ENCODE measurements at regions not wholly inside any gene's neighbourhood (a gene's known extent, or its start where the extent isn't known, plus 50 kb on each side); places are given as distances from the start of the nearest gene placed in this dataset.

DNA sequence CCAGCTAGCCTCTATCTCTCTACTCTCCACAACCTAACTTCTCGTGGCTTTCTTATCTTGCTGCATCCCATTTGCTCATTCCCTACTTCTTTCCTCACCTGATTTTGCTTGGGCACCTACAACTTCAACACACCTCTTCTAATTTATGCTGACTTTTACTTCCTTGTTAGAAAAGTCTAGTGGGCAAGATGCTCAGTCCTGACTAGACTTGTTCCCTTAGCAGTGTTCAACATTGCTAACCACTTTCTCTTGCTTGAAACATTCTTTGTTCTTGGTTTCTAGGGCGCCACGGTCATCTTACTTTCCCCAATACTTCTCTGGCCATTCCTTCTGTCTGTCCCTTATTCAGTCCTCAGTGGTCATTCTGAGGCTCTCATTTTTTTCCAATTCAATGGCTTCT, 454.7 kb upstream of the CWC22 start:
- DNase-seq (ENCODE audit: low spot score), result no peak

DNA sequence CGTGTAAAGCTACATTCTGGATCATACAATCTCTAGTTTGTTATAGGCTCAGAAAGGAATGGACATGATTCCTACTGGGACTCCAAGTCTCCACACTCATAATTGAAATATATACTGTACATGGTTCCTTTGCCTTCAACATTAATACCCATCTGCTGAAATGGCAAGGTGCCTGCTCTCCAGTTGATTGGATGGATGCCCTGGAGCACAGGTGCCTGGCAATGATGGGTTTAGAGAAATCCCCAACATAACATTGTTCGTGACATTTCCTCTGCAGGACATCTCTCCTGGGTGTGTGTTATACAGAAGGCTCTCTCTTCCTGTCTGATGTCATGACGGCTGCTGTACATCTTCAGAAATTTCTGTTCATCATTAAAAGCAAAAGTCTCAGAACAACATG, 449.7 kb upstream of the CWC22 start:
- no peak for DNase-seq (ENCODE audit: low spot score)

DNA sequence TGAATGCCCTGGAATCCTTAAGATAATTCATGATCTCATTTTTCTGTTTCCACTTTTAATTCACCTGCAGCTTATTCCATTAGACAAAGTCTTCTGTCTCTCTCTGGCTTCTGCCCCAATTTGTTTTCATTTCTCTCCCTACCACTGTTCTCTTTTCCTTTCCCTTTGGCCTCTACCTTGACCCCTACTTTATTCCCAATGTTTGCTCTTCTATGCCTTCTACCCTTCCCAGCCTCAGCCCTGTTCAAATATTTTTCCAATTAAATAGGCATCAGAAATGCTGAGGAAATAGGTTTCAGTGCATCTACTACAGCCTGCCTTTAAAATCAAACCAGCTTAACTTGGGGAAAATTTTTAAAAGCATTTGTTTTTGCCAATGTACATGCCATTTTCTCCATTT, 443.7 kb upstream of the CWC22 start:
- no peak for DNase-seq (ENCODE audit: low spot score)

DNA sequence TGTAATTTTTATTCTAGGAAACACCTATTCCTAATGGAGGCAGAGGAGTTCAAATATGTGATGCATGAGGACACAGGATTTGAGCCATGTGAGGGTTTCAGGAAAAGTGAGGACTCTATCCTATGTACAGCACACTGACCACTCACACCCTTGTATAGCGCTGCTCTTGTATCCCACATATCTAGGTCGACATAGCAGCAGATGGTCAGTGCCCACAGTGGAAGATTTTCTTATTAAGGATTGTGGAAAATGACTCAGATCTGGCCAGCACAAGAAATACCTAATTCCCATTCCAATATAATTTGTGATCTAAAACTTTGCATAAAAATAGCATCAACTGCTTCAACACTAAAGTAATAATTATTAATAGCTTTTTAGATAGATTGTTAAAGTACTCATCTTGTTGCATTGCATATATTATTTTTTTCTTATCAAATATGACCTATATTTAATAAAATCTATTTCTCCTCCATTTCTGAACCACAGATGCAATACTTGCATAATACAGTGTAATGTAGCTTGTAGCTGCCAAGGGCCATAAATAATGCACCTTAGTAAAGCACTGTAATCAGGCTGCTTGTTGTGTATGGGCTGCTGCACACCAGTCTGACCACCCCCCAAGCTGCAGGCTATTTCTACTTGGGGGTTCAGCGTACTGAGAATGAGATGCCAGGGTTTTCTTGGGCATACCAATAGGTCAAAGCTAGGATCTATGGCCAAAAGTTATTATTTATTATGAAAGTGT, 442.2 kb upstream of the CWC22 start:
- DNase-seq (ENCODE audit: low spot score), result no peak

DNA sequence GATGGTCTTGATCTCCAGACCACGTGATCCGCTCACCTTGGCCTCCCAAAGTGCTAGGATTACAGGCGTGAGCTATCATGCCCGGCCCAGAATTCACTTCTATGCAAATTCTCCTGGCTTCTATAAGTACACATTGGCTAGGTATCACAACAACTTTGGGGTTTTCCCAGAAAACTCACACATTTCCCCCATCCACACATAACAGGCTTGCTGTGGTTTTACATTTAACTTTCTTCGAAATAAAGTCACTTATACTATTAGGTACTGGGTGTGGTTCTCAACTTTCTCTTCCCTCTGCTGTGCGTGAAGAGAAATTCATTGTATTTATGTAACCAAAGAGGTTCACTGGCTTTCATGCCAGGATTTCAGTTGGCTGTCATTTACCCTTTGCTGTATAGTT, 439.4 kb upstream of the CWC22 start:
- DNase-seq (ENCODE audit: low spot score), result no peak

DNA sequence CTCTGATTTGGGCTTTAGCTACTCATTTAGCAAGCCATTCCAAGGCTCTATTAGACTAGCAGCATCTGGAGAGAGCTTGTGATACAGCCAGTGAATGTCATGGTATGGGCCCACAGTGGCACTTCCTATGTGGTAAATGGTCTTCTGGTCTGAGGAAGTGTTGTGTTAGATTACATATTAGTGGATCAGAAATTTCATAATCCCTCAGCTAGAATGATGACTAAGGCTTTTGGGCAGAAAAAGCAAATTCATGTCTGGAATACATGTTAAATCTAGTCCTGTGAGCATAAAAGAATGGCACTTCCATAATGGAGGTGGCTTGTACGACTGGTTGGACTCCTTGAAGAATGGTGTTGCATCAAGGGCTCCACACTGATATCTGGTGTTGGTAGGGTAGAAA, 436.8 kb upstream of the CWC22 start:
- no peak for DNase-seq (ENCODE audit: low spot score)

DNA sequence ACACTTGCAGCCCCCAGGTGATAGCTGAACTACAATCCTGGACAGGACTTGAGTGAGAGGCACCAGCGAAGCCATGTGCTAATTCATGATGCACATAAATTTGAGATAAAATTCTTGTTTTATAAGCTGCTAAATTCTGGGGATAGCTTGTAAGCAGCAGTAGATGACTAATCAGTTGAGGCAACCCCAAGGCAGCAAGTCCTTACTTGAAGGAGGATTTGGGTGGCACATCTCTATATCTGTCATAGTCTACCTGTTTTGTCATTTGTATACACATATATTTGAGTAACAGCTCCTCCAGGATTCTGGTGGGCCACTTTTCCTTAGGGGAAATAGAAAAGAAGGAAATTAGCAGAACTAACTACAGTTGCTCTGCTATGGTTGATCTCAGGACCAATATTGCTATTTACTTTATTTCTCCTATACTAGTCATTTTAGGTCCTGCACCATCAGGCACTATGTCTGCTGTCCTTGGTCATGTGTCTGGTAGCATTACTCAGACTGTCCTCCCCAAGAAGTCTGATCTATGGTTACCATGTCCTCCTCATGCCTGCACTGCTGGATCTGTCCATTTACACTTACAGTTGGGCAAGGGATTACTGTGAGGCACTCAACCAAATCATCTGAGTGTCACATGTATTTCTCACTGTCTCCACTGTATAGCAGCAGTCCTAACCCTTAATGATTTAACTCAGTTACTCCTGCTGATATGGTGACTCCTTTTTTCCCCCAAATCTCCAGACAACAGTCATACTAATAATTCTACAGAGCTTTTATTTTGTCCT, 436.0 kb upstream of the CWC22 start:
- no peak for DNase-seq (ENCODE audit: low spot score)

DNA sequence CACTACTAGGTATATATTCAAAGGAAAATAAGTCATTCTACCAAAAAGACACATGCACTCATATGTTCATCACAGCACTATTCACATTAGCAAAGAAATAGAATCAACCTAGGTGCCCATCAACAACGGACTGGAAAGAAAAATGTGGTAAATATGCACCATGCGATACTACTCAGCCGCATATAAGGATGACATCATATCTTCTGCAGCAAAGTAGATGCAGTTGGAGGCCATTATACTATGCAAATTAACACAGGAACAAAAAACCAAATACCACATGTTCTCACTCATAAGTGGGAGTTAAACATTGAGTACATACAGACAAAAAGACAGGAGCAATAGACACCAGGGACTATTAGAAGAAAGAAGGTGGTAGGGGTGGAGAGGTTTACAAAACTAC, 412.1 kb upstream of the CWC22 start:
- DNase-seq (ENCODE audit: low spot score), result no peak

DNA sequence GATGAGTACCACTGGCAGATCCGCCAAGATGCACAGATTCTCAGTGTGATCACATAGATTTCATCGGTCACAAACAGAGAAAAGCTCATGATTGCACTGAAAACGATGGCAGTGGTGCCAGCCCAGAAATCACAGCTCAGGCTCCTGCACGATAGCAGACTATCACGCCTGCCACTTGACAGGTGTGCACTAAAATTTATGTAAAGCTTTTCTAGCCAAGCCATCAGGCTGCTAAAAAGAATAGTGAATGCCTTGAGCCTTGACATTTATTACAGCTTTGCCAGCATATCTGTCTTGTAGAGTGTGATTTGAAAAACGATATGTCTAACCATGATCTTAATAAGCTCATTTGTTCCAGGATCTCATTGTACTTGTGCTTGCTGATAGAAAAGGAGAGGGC, 409.5 kb upstream of the CWC22 start:
- no peak for DNase-seq (ENCODE audit: low spot score)

DNA sequence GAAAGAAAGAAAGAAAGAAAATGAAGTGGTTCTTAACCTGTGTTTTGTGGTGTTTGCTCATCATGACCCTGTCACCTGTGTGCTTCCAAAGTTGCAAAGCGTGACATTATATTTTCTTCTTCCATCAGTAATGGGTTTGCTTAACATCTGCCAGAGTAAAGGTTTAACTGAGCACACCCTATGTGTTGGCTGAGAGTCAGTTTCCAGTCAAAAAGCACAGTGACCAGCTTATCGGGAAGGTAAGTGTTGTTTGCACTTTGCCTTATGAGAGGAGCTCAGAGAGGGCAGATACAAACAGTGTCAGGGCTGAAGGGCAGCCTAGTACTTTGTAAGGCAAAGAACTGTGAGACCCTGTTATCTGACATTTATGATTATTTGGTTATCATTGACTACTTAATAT, 406.2 kb upstream of the CWC22 start:
- DNase-seq (ENCODE audit: low spot score), result no peak

DNA sequence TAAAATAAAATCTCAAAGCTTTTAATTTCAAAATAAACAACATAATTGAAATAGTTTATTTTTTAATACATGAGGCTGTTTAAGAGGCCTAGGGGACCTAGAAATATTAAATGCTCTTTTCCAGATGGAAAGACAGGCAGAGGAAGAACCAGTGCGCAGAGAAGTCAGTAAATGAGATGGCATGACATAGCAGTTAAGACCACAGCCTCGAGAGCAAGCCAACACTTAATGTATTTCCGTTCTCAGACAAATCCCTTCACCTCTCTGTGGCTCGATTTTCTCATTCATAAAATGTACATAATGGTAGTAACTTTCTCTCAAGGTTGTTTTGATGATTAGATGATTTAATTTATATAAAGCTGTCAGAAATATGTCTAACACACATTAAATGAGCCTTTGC, 405.1 kb upstream of the CWC22 start:
- DNase-seq (ENCODE audit: low spot score), result no peak

DNA sequence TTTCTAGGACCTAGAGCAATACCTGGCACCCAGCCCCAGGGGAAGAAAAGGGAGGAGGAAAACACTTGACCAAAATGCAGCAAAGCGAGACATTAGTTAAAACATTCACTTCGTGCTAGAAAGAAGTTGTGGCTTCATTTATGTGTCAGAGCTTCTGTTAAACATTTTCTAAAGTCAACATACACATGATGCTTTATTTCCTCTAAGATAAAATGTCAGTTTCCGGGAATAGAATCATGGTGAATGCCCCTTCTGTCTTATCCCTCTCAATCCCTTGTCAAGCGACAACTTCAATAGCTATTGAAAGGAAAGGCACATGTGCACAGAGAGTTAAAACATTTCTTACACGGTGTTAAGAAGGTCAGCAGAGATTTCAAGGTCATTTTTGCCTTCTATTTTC, 404.6 kb upstream of the CWC22 start:
- no peak for DNase-seq (ENCODE audit: low spot score)

DNA sequence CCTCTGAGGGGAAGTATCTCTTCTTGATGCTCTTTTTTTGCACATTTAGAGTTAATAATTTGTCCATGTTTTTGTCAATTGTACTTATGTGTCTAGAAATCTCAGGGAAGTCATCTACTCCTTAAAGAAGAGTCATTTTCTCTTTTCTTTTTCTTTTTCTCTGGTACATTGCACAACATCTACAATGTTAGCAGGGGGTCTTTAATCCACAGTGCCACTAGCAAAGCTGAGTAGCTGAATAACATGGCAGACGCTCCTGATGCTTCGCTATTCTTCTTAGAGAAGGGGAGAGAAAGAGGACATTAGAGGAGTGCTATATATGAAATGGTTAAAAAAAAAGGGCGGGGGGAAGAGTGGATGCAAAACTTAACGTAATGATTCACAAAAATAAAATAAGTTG, 399.6 kb upstream of the CWC22 start:
- no peak for DNase-seq (ENCODE audit: low spot score)

DNA sequence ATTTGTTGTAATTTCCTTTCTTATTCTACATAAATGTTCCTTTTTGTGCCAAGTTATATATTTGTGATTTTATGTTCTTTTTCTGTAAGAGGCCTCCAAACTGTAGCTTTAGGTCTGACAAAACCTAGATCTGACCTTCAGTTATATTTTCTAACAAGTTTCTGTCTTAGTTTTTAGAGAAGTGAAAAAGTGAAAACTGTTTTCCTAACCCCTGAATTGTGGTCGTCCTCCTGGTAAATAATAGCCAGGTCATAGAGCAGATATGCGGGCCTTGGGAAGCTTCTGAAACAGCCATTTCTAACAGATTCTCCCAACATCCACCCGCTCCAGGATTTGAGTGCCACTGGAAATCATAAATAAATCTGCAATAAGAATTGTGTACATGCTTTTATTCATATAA, 398.4 kb upstream of the CWC22 start:
- DNase-seq (ENCODE audit: low spot score), result no peak

DNA sequence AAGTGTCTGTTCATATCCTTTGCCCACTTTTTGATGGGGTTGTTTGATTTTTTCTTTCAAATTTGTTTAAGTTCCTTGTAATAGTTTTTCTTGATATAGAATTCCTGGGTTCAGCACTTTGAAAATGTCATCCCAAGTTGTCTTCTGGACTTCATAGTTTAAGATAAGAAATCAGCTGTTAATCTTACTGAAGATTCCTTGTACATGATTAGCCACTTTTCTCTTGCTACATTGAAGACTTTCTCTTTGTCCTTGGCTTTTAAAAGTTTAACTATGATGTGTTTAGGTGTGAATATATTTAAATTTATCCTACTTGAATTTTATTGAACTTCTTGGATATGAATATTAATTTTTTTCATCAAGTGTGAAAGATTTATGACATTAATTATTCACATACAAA, 387.2 kb upstream of the CWC22 start:
- DNase-seq (ENCODE audit: low spot score), result no peak

DNA sequence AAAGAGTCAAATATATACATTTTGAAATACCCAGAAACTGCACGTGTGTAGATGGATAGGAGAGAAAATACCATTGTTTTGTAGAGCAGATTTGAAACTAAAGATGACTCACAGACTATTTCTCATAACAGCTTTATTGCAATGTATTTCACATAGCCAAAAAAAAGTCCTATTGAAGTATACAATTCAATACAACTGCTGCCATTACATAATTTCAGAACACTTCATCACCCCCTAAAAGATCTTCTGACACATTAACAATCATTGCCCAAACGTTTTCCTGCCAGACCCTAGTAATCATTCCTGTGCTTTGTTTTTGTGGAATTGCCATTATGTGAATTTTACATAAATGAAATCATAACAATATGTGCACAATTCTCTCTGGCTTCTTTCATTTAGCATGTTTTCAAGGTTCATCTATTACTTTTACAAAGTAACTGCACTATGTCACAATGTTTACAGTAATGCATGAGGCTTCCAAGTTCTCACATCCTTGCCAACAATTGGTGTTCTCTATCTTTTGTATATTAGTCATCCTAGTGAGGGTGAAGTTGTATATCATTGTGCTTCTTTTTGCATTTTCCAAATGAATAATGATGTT, 378.6 kb upstream of the CWC22 start:
- DNase-seq (ENCODE audit: low spot score), result peak; percentile 15

DNA sequence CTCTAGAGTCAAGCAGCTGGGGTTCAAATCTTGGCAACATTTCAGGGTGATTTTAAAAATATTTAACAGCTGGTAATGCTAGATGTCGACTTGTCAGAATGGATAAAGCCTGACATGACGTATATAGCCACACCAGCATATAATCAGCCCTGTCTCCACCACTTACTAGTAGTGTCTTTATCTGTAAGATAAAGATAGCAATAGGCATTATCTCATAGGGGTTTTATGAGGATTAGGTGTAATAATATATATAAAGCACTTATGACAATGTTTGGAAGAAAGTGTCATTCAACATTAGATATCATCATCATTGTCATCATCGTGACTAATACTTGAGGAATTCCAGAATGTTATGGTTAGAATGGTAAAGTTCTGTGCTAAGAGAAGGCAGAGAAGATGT, 369.0 kb upstream of the CWC22 start:
- DNase-seq (ENCODE audit: low spot score), result no peak

DNA sequence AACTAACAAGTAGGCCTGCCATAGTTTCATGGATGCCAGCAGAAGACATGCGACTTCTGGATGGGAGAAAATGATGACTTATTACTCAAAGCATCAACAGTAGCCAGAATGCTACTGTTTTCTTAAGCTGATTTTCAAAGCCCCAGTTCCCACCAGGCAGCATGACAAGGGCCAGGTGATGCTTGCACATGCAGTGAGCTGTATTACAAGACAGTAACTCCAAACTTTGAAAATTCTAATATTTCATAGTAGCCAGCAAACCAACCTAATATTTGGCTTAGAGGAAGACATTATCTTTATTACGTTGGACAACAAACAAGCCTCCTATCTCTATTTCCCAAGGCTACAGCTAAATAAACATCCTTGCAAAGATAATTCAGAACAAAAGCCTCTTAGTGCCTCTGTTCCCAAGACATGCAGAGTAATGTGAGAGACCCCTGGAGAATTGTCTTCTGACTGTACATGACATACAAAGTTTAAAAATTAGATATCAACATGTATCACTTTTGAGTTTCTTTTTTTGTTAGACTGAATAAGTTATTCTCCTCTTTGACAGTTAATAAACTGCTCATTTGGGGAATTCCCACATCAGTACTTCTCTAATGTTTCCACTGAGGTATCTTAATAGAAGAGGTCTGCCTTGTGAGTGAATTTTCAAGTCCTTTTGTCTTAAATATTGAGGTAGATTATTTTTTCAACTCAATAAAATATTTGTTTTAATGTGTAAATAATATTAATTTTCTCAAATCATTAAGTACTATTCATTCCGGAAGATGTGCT, 367.6 kb upstream of the CWC22 start:
- DNase-seq (ENCODE audit: low spot score), result no peak

DNA sequence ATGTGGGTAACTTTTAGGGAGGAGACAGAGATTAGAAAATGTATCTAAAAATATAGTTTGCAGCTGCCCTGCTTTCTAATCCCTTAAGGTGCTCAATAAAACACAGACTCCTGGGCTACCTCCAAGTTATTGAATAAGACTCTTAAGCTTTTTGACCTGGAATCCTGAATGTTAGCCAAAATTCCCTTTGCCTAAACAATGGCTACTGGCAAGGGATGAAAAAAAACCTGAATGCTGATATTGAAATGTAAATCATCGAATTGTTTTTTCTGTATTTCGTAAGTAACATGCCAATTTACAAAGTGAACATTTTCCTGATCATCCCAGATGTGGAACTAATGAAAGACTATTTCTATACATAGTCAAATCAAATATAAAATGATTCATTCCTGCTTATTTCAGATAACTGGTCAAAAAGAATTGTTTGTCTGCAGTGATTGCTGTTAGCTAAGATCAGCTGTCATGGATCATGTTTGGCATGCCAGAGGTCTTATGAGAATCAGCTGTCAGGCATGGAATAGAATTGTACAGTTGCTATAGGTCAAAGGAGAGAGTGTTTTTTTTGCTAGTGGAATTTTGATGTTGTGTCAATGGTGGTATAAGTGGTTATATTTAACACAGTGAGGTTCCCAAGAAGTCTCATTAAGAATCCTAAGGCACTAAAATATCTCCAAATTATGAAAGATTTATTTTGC, 363.6 kb upstream of the CWC22 start:
- DNase-seq (ENCODE audit: low spot score), result no peak

DNA sequence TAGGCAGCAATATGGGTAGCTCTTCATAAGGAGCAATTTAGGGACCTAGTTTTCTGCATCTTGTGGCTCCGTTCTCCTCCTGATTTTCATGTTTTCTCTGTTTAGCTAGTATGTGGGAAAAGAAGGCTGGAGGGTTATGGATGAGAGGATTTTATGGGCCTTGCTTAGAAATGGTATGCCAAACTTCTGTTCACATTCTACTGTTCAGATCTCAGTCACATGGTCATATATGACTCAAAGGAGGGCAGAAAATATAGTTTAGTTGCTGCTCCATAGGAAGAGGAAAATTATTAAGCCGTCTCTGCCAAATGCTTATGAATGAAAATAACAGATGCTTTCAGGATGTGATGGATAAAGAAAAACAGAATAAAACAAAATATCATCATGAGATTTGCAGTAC, 361.8 kb upstream of the CWC22 start:
- no peak for DNase-seq (ENCODE audit: low spot score)

DNA sequence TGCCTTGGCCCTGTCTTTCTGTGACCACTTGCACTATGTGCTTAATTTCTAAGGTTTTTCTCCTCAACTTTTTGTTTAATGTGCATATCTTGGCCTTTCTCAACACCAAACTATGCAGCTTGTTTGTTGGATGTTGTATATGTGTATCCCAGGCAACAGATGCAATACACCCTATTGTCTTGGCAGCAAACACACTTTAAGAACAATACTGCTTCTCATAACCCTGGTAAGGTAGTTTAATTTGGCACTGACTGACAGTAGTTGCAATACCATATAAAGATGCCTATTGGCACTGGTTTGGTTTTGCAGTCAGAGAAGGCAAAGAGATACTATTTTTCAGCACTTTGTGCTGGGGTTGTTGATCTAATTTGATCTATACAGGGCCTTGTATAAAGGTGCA, 360.7 kb upstream of the CWC22 start:
- no peak for DNase-seq (ENCODE audit: low spot score)

DNA sequence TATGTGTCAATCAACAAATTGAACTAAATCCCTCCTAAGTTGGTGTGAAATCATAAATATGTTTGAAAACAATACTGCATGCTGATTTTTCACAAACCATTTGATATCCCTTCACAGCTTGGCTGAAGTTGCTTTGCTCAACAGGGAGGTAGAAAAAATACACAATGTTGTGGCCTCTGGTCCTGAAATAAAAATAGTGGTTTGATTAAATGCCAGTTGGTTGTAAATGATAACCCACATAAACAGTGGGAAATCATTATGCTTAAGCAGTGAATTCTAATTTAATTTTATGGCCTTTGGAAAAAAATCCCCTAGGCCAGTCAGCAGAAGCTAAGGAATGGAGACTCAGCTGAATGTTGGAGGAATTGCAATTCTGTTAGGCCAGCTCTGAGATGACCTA, 359.4 kb upstream of the CWC22 start:
- DNase-seq (ENCODE audit: low spot score), result no peak

Data from AG08396 (cell line).